Nephron (organoid): ENCODE measurements at regions not wholly inside any gene's neighbourhood (a gene's known extent, or its start where the extent isn't known, plus 50 kb on each side); places are given as distances from the start of the nearest gene placed in this dataset.

ENCODE experiments used
- H3K27ac Mint-ChIP-seq, 3 experiments: 2 replicates each; pipeline ENCODE4 v1.8.0; 2020; ENCODE audit warnings: mixed read lengths in 3 of 3, mild to moderate bottlenecking in 2 of 3, moderate library complexity in 1 of 3
- H3K27me3 Mint-ChIP-seq: 2 replicates; pipeline ENCODE4 v1.8.0; 2021; ENCODE audit warnings: low read depth, mild to moderate bottlenecking, moderate library complexity, mixed read lengths
- H3K36me3 Mint-ChIP-seq: 2 replicates; pipeline ENCODE4 v1.8.0; 2020; ENCODE audit warnings: low read depth, mixed read lengths
- H3K4me1 Mint-ChIP-seq: 2 replicates; pipeline ENCODE4 v1.8.0; 2020; ENCODE audit warnings: mixed read lengths
- H3K4me3 Mint-ChIP-seq, 3 experiments: 2 replicates each; pipeline ENCODE4 v1.8.0; 2020; ENCODE audit warnings: mild to moderate bottlenecking in 3 of 3, mixed read lengths in 3 of 3, moderate library complexity in 2 of 3
- H3K9me3 Mint-ChIP-seq: 2 replicates; pipeline ENCODE4 v1.8.0; 2020; ENCODE audit warnings: mixed read lengths
- TF ChIP-seq, protein P1 (sequence below), 3 experiments: fragments of 200-600 bp; sonication (generic); IDR thresholded peaks; one replicate each; pipeline ENCODE4 v1.5.0; 2021; ENCODE audit warnings: antibody characterized with exemption in 3 of 3; ENCODE audit not compliant: unreplicated experiment in 3 of 3

GRCh38 chrX:150219374-150220185 is 143.5 kb upstream of the MAMLD1 start:
- no peaks in the 10 kb centered on the region for H3K4me1 Mint-ChIP-seq

GRCh38 chrX:150223176-150224015 is 139.7 kb upstream of the MAMLD1 start:
- Mint-ChIP-seq H3K36me3 (no peaks in the 10 kb centered on the region), H3K4me3 (no peak overlapping the region), H3K27me3 (no peaks in the 10 kb centered on the region), H3K9me3 (peaks cover 20% of the 10 kb centered on the region), H3K4me1 (no peaks in the 10 kb centered on the region), H3K27ac (no peak overlapping the region)
- TF ChIP-seq, protein P1, sequence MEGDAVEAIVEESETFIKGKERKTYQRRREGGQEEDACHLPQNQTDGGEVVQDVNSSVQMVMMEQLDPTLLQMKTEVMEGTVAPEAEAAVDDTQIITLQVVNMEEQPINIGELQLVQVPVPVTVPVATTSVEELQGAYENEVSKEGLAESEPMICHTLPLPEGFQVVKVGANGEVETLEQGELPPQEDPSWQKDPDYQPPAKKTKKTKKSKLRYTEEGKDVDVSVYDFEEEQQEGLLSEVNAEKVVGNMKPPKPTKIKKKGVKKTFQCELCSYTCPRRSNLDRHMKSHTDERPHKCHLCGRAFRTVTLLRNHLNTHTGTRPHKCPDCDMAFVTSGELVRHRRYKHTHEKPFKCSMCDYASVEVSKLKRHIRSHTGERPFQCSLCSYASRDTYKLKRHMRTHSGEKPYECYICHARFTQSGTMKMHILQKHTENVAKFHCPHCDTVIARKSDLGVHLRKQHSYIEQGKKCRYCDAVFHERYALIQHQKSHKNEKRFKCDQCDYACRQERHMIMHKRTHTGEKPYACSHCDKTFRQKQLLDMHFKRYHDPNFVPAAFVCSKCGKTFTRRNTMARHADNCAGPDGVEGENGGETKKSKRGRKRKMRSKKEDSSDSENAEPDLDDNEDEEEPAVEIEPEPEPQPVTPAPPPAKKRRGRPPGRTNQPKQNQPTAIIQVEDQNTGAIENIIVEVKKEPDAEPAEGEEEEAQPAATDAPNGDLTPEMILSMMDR (IDR thresholded peaks at IDR 0.05; ENCODE audit: unreplicated experiment in 3 of 3), result no peak

More at GRCh38 chrX:150219374-150220185, 143.5 kb upstream of the MAMLD1 start:
- no peaks in the 10 kb centered on the region for H3K27me3 Mint-ChIP-seq
- TF ChIP-seq, protein P1 (IDR thresholded peaks at IDR 0.05; ENCODE audit: unreplicated experiment in 3 of 3), result no peak
- no peaks in the 10 kb centered on the region for H3K36me3 Mint-ChIP-seq
- no peak overlapping the region for H3K27ac Mint-ChIP-seq
- H3K4me3 Mint-ChIP-seq, result no peak overlapping the region
- H3K9me3 Mint-ChIP-seq, result peaks cover 20% of the 10 kb centered on the region

DNA sequence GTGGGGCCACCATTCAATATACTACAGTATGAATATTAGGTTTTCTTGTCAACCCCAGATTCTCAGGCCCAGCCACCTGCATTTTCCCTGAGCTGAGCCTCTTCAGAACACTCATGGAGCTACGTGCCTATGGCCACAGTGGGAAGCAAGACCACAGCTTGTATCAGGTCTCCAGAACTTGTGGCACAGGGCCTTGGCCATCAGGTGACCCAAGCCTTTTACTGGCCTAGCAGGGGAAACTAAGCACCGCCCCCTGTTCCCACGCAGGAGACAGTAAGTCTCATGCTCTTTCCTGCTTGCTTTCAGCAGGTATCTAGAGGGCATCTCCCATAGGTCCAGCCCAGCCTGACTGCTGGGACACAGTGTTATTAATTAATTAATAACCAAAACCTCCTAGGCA is 138.4 kb upstream of the MAMLD1 start:
- Mint-ChIP-seq H3K27me3 (no peaks in the 10 kb centered on the region), H3K36me3 (no peaks in the 10 kb centered on the region), H3K9me3 (peaks cover 24% of the 10 kb centered on the region), H3K27ac (no peak overlapping the region), H3K4me3 (no peak overlapping the region), H3K4me1 (no peaks in the 10 kb centered on the region)
- TF ChIP-seq, protein P1 (IDR thresholded peaks at IDR 0.05; ENCODE audit: unreplicated experiment in 3 of 3), result no peak

DNA sequence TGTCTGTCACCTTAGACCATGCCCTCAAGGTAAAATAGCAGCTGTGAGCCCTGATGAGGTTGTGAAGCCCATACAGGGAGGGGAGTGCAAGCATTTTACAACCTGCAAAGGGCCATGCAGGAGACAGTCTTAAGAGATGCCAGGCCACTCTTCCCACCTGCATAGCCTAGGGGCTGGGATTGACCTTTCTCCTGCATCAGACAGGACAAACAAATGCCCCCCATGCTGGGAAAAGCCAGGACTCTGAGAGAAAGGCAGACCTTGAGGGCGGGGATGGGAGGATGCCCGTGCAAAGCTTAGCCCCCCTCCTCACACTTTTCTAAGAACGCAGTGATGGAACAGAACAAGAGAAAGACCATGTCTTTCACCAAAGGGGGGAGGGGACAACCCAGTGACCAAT is 137.9 kb upstream of the MAMLD1 start:
- TF ChIP-seq, protein P1 (IDR thresholded peaks at IDR 0.05; ENCODE audit: unreplicated experiment in 3 of 3), result no peak
- H3K4me1 Mint-ChIP-seq, result no peaks in the 10 kb centered on the region
- no peak overlapping the region for H3K4me3 Mint-ChIP-seq
- H3K27ac Mint-ChIP-seq, result no peak overlapping the region
- H3K9me3 Mint-ChIP-seq, result peaks cover 24% of the 10 kb centered on the region
- no peaks in the 10 kb centered on the region for H3K27me3 Mint-ChIP-seq
- no peaks in the 10 kb centered on the region for H3K36me3 Mint-ChIP-seq

GRCh38 chrX:150225756-150226155 is 137.4 kb upstream of the MAMLD1 start:
- Mint-ChIP-seq H3K4me3 (no peak overlapping the region), H3K36me3 (no peaks in the 10 kb centered on the region), H3K27me3 (no peaks in the 10 kb centered on the region), H3K27ac (no peak overlapping the region), H3K4me1 (no peaks in the 10 kb centered on the region), H3K9me3 (peaks cover 24% of the 10 kb centered on the region)
- TF ChIP-seq, protein P1 (IDR thresholded peaks at IDR 0.05; ENCODE audit: unreplicated experiment in 3 of 3), result no peak
